NCI-H748 (cell line): ENCODE measurements at regions not wholly inside any gene's neighbourhood (a gene's known extent, or its start where the extent isn't known, plus 50 kb on each side); places are given as distances from the start of the nearest gene placed in this dataset.
A peak's percentile ranks its signal among the peaks of the same experiment; 100 is the strongest.
"Not testable (repeated sequence)": the region's sequence is repeated elsewhere in the genome, so short reads cannot be mapped to it uniquely, and the experiment has no call there.

Experiments used
- DNase-seq: peaks from one replicate; lab custom pipeline; 2025; ENCODE audit not compliant: unreplicated experiment; lab: John Stamatoyannopoulos, UW

DNA sequence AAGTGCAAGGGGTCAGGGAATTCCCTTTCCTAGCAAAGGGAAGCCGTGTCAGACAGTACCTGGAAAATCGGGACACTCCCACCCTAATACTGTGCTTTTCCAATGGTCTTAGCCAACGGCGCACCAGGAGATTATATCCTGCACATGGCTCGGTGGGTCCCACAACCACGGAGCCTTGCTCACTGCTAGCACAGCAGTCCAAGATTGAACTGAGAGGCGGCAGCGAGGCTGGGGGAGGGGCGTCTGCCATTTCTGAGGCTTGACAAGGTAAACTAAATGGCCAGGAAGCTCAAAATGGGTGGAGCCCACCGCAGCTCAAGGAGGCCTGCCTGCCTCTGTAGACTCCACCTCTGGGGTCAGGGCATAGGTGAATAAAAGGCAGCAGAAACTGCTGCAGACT, 76.5 kb upstream of the LINC00632 start:
- not testable (repeated sequence) for DNase-seq

DNA sequence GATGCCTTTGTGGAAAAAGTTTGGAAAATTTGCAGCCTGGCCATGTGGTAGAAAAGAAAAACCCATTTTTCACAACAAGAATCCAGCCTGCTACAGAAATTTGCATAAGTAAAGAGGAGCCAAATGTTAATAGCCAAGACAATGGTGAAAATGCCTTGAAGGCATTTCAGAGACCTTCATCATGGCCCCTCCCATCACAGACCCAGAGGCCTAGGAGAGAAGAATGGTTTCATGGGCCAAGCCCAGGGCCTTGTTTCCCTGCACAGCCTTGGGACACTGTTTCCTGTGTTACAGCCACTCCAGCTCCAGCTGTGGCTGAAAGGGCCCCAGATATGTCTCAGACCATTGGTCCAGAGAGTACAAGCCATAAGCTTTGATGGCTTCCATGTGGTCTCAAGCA, 101.4 kb upstream of the LINC00632 start:
- no peak for DNase-seq

- no peak for DNase-seq
Measured at GRCh38 chrX:140602140-140602539, 97.3 kb upstream of the SOX3 start.

- DNase-seq, result peak; percentile 2
Measured at GRCh38 chrX:140599851-140600250, 95.0 kb upstream of the SOX3 start.

GRCh38 chrX:140589657-140590056, 84.8 kb upstream of the SOX3 start:
- no peak for DNase-seq

- DNase-seq, result no peak
Measured at GRCh38 chrX:140586951-140587350, 82.1 kb upstream of the SOX3 start.

GRCh38 chrX:140580478-140580877, 75.6 kb upstream of the SOX3 start:
- no peak for DNase-seq

- peak; percentile 56 for DNase-seq
Measured at GRCh38 chrX:140572724-140573123, 67.9 kb upstream of the SOX3 start.

DNA sequence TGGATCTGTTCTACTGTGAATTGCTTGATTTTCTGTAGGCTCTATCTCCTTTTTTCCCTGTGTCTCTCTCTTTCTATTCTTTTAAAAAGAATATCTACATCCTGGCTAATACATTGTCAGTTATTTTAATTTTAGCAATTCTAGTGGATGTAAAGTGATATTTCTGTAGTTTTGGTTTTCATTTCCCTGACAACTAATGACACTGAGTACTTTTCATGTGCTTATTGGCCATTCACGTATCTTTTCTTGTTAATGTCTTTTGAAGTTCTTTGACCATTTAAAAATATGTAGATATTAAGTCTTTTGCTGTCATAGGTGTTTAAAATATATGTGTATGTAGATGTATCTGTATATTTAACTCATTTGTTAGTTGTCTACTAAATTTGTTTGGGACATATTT, 59.0 kb upstream of the SOX3 start:
- no peak for DNase-seq
